GM12878 (cell line): ENCODE measurements at regions not wholly inside any gene's neighbourhood (a gene's known extent, or its start where the extent isn't known, plus 50 kb on each side); places are given as distances from the start of the nearest gene placed in this dataset.

Source experiments
- ATAC-seq: fragments of 200-7000 bp; cut with Tn5 transposase; 3 replicates; pipeline ENCODE4 v1.9.1; 2020; ENCODE audit warnings: mild to moderate bottlenecking, moderate library complexity
- BruUV-seq: library from RNA; stranded (reverse); fragments of 400-500 nt; replicated peaks from 2 replicates; lab custom pipeline; 2021; lab: Mats Ljungman, UMichigan
- CTCF ChIA-PET: fragments of 300-600 bp; sonication (Branson Sonifier 250); formaldehyde crosslinking; extraction: SDS; loops from one replicate; lab custom pipeline; 2021; ENCODE audit warnings: inconsistent platforms; lab: Yijun Ruan, JAX
- POLR2A ChIA-PET: fragments of 350-600 bp; formaldehyde crosslinking; extraction: SDS; loops from one replicate; lab custom pipeline; 2021; ENCODE audit warnings: inconsistent platforms; lab: Charles Lee
- RAD21 ChIA-PET: fragments of 300-600 bp; sonication (Branson Sonifier 250); formaldehyde crosslinking; loops from one replicate; lab custom pipeline; 2023; ENCODE audit warnings: antibody characterized with exemption; ENCODE audit not compliant: unreplicated experiment; lab: Charles Lee
- SMC1A ChIA-PET: fragments of 300-600 bp; sonication (Branson Sonifier 250); formaldehyde crosslinking; loops from one replicate; lab custom pipeline; 2023; ENCODE audit not compliant: unreplicated experiment, uncharacterized antibody; lab: Charles Lee
- DNase-seq: peaks from one replicate; pipeline ENCODE4 v3.0.0-alpha.2; 2011; ENCODE audit warnings: low read depth, low spot score
- FAIRE-seq: peaks from 3 replicates; lab custom pipeline; 2011; peaks lifted over from hg19 to GRCh38; lab: Jason Lieb, UNC
- H2AFZ ChIP-seq: 2 replicates; pipeline ENCODE4 v1.6.0; 2011; ENCODE audit warnings: low read depth, low read length, control low read depth; ENCODE audit not compliant: control insufficient read depth
- H3K27ac ChIP-seq: 2 replicates; pipeline ENCODE4 v1.5.1; 2011; ENCODE audit warnings: control low read depth; ENCODE audit not compliant: control insufficient read depth, insufficient read depth
- H3K27me3 ChIP-seq, 2 experiments: replicated peaks in 1 of 2; 2 replicates each; pipeline versions ENCODE4 v1.6.0 to v1.6.1; 2011; ENCODE audit warnings: low read length in 1 of 2; ENCODE audit not compliant: control insufficient read depth in 2 of 2, insufficient read depth in 2 of 2
- H3K36me3 ChIP-seq, 2 experiments: 2 replicates each; pipeline ENCODE4 v1.5.1; 2011; ENCODE audit warnings: low read length in 1 of 2; ENCODE audit not compliant: control insufficient read depth in 2 of 2, insufficient read depth in 2 of 2
- H3K4me1 ChIP-seq: 2 replicates; pipeline ENCODE4 v1.6.1; 2011; ENCODE audit warnings: mild to moderate bottlenecking, low read length, moderate library complexity, mixed read lengths; ENCODE audit not compliant: control insufficient read depth, insufficient read depth
- H3K4me2 ChIP-seq: 2 replicates; pipeline ENCODE4 v1.6.0; 2011; ENCODE audit warnings: control low read depth; ENCODE audit not compliant: control insufficient read depth, insufficient read depth
- H3K4me3 ChIP-seq: fragments of 200-600 bp; sonication (generic); 2 replicates; pipeline ENCODE4 v1.5.1; 2016
- H3K79me2 ChIP-seq: 2 replicates; pipeline ENCODE4 v1.6.0; 2011; ENCODE audit warnings: low read length; ENCODE audit not compliant: control insufficient read depth, insufficient read depth
- H3K9ac ChIP-seq: 2 replicates; pipeline ENCODE4 v1.8.0; 2011; ENCODE audit warnings: low read length, control low read depth, mixed read lengths; ENCODE audit not compliant: control insufficient read depth, insufficient read depth
- H3K9me3 ChIP-seq: replicated peaks from 3 replicates; pipeline ENCODE4 v1.5.1; 2011; ENCODE audit warnings: mild to moderate bottlenecking, low read length; ENCODE audit not compliant: control insufficient read depth, insufficient read depth
- H4K20me1 ChIP-seq: 2 replicates; pipeline ENCODE4 v1.6.0; 2011; ENCODE audit not compliant: control insufficient read depth, insufficient read depth
- EZH2 ChIP-seq: IDR thresholded peaks from 2 replicates; pipeline ENCODE4 v1.6.1; 2012; ENCODE audit warnings: low read depth, mild to moderate bottlenecking, control low read depth, inconsistent platforms, low read length, borderline replicate concordance; ENCODE audit not compliant: control insufficient read depth
- FOXM1 ChIP-seq: IDR thresholded peaks from 2 replicates; pipeline ENCODE4 v1.6.1; 2012; ENCODE audit warnings: low read depth, mild to moderate bottlenecking, inconsistent platforms, low read length, moderate library complexity
- HCFC1 ChIP-seq: fragments of 150-350 bp; IDR thresholded peaks from 2 replicates; pipeline ENCODE4 v1.6.1; 2014; ENCODE audit warnings: low read length
- KLF5 ChIP-seq: fragments of 450-650 bp; IDR thresholded peaks from 2 replicates; pipeline ENCODE4 v1.6.1; 2014; ENCODE audit warnings: mild to moderate bottlenecking; ENCODE audit not compliant: partially characterized antibody
- MTA3 ChIP-seq: IDR thresholded peaks from 2 replicates; pipeline ENCODE4 v1.6.1; 2012; ENCODE audit warnings: low read length, inconsistent platforms, borderline replicate concordance
- NR2F1 ChIP-seq: fragments of 450-650 bp; conservative IDR thresholded peaks from 2 replicates; pipeline ENCODE4 v1.6.1; 2017; ENCODE audit warnings: mild to moderate bottlenecking
- POLR2A ChIP-seq: IDR thresholded peaks from 2 replicates; pipeline ENCODE4 v1.6.1; 2011; ENCODE audit warnings: low read depth, mild to moderate bottlenecking, low read length
- REST ChIP-seq: IDR thresholded peaks from 2 replicates; pipeline ENCODE4 v1.6.1; 2012; ENCODE audit warnings: mild to moderate bottlenecking, low read depth, low read length
- SMAD1 ChIP-seq: fragments of 450-650 bp; IDR thresholded peaks from 2 replicates; pipeline ENCODE4 v1.6.1; 2018; ENCODE audit warnings: mild to moderate bottlenecking, low read depth; ENCODE audit not compliant: partially characterized antibody
- SPI1 ChIP-seq: IDR thresholded peaks from 2 replicates; pipeline ENCODE4 v1.6.1; 2011; ENCODE audit warnings: low read depth, mild to moderate bottlenecking, low read length, moderate library complexity, borderline replicate concordance; ENCODE audit not compliant: insufficient read depth
- STAT3 ChIP-seq: IDR thresholded peaks from 2 replicates; pipeline ENCODE4 v1.6.1; 2011; ENCODE audit warnings: low read depth, low read length, improper control_type of control experiment
- TARDBP ChIP-seq: IDR thresholded peaks from 2 replicates; pipeline ENCODE4 v1.6.1; 2016; ENCODE audit warnings: borderline replicate concordance
- WRNIP1 ChIP-seq: IDR thresholded peaks from 2 replicates; pipeline ENCODE4 v1.6.1; 2011; ENCODE audit warnings: low read depth, low read length, improper control_type of control experiment, borderline replicate concordance
- WGBS: methylation state at CpG from one replicate; pipeline ENCODE4 v1.1.6; 2016; ENCODE audit warnings: low lambda C conversion rate; ENCODE audit not compliant: insufficient replicate concordance, insufficient coverage; ENCODE audit errors: missing lambda C conversion rate; 5-methylcytosine and 5-hydroxymethylcytosine counted together
- in situ Hi-C: fragments of 300-500 bp; cut with MboI; formaldehyde crosslinking; loops from 9 replicates; pipeline ENCODE4 v1.14.3; 2018; ENCODE audit warnings: mixed read lengths
- intact Hi-C: fragments of 100-400 bp; cut with micrococcal nuclease; formaldehyde crosslinking; loops from one replicate; pipeline ENCODE4 v1.14.2; 2022; ENCODE audit not compliant: unreplicated experiment
- TF ChIP-seq, protein P1 (sequence below): fragments of 450-650 bp; IDR thresholded peaks from 2 replicates; pipeline ENCODE4 v1.6.1; 2017; ENCODE audit warnings: mild to moderate bottlenecking, low read depth, inconsistent platforms; ENCODE audit not compliant: poor library complexity, severe bottlenecking
- TF ChIP-seq, protein P2 (sequence below): IDR thresholded peaks from 2 replicates; pipeline ENCODE4 v1.6.1; 2011; ENCODE audit warnings: borderline replicate concordance, low read depth, mild to moderate bottlenecking, moderate library complexity, low read length; ENCODE audit not compliant: insufficient read depth, poor library complexity, severe bottlenecking

DNA sequence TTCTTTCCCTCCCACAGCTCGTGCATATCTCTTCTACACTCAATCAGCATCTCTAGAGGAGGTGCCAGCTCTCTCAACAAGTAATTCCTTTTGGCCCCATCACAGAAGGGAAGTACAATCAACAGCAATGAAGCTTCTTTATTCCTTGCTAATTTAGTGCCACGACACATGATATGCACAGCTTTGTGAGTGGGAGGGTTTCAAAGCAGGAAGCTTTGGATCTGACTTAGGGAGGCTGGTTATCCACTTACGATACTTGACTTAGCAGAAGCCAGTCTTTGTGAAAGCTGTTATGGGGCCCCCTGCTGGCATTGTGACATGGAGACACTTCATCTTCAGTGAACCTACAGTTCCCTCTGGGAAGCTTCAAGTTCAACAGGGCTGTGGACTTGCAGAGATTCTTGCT is 81.0 kb downstream of the TMEM100 start (continued):
- TF ChIP-seq HCFC1: no peak
- TF ChIP-seq, protein P1, sequence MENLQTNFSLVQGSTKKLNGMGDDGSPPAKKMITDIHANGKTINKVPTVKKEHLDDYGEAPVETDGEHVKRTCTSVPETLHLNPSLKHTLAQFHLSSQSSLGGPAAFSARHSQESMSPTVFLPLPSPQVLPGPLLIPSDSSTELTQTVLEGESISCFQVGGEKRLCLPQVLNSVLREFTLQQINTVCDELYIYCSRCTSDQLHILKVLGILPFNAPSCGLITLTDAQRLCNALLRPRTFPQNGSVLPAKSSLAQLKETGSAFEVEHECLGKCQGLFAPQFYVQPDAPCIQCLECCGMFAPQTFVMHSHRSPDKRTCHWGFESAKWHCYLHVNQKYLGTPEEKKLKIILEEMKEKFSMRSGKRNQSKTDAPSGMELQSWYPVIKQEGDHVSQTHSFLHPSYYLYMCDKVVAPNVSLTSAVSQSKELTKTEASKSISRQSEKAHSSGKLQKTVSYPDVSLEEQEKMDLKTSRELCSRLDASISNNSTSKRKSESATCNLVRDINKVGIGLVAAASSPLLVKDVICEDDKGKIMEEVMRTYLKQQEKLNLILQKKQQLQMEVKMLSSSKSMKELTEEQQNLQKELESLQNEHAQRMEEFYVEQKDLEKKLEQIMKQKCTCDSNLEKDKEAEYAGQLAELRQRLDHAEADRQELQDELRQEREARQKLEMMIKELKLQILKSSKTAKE: no peak
- TF ChIP-seq KLF5: no peak
- no peak for TF ChIP-seq STAT3
- no peak for TF ChIP-seq NR2F1
- no peak for TF ChIP-seq SMAD1
- no peak for TF ChIP-seq MTA3
- TF ChIP-seq FOXM1: no peak
- TF ChIP-seq WRNIP1: no peak
- no peak for TF ChIP-seq TARDBP

DNA sequence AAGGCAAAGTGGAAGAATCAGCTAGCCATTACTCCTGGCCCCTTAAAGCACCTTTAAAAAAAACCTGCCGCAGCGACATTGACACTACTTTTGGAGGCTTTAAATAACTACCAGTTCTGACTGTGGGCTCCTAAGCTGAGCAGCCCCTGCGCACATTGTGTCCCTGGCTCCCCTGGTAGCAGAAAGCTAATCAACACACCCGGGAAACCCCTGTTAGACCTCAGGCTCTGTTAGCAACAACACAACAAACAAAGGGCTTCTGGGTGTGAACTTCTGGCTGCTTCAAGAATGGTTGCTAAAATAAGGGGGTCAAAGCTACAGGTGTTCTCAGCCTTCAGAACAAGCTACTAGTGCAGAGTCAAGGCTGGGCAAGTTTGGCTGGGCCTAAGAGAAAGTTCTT is 83.6 kb downstream of the TMEM100 start:
- Histone ChIP-seq H3K4me2 (no peak overlapping the region), H3K4me1 (no peaks in the 10 kb centered on the region), H3K9me3 (no peaks in the 10 kb centered on the region), H3K27ac (no peak overlapping the region), H3K79me2 (no peaks in the 10 kb centered on the region), H4K20me1 (no peaks in the 10 kb centered on the region), H2AFZ (no peak overlapping the region), H3K27me3 (no peaks in the 10 kb centered on the region), H3K36me3 (no peaks in the 10 kb centered on the region), H3K9ac (no peak overlapping the region), H3K4me3 (no peak overlapping the region)
- FAIRE-seq (no peak), ATAC-seq (no peak), DNase-seq (no peak)
- no TSS peak for BruUV-seq
- in situ Hi-C loops (no loop called here), intact Hi-C loops (no loop called here)
- ChIA-PET CTCF (interaction anchor here (1.2 to 6.3 kb wide), 2 partner anchors 106 to 113 kb away, joined by 3 to 59 read pairs; no protein-coding TSS in a partner anchor), RAD21 (no interaction called here), SMC1A (interaction anchor here (1.1 to 1.6 kb wide), 2 partner anchors 21 to 23 kb away, joined by 3 read pairs; no protein-coding TSS in a partner anchor), POLR2A (no interaction called here)
- 22% methylated on average over 4 of the region's 4 CpGs for WGBS
- TF ChIP-seq REST: no peak
- TF ChIP-seq, protein P2, sequence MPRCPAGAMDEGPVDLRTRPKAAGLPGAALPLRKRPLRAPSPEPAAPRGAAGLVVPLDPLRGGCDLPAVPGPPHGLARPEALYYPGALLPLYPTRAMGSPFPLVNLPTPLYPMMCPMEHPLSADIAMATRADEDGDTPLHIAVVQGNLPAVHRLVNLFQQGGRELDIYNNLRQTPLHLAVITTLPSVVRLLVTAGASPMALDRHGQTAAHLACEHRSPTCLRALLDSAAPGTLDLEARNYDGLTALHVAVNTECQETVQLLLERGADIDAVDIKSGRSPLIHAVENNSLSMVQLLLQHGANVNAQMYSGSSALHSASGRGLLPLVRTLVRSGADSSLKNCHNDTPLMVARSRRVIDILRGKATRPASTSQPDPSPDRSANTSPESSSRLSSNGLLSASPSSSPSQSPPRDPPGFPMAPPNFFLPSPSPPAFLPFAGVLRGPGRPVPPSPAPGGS: no peak
- TF ChIP-seq SPI1: no peak
- no peak for TF ChIP-seq EZH2
- TF ChIP-seq, protein P1: no peak
- no peak for TF ChIP-seq POLR2A
